Heart right ventricle (tissue), 16 donors: ENCODE measurements at regions not wholly inside any gene's neighbourhood (a gene's known extent, or its start where the extent isn't known, plus 50 kb on each side); places are given as distances from the start of the nearest gene placed in this dataset.

ENCODE experiments used
- ATAC-seq, 8 donors: fragments of 200-7000 bp; cut with Tn5 transposase; one replicate each; pipeline ENCODE4 v1.9.1; 2020; ENCODE audit warnings: mild to moderate bottlenecking in 8 of 8, moderate library complexity in 8 of 8, moderate number of reproducible peaks in 1 of 8
- DNase-seq, 2 donors: peaks; one replicate each; pipeline ENCODE4 v3.0.0-alpha.2; 2020
- H3K27ac ChIP-seq, 10 donors: fragments of 200-600 bp; sonication (generic) in 2 of 10; one replicate each; pipeline versions ENCODE4 v1.5.0 to v1.8.0; 2020 to 2022; ENCODE audit warnings: mild to moderate bottlenecking in 3 of 10
- H3K27me3 ChIP-seq, 7 donors: fragments of 200-600 bp; one replicate each; pipeline ENCODE4 v1.8.0; 2021 to 2022; ENCODE audit warnings: mild to moderate bottlenecking in 2 of 7
- H3K36me3 ChIP-seq, 9 donors: fragments of 200-600 bp; sonication (generic) in 1 of 9; one replicate each; pipeline versions ENCODE4 v1.5.0 to v1.8.0; 2020 to 2022; ENCODE audit warnings: mild to moderate bottlenecking in 2 of 9
- H3K4me1 ChIP-seq, 9 donors: fragments of 200-600 bp; sonication (generic) in 1 of 9; one replicate each; pipeline versions ENCODE4 v1.5.0 to v1.8.0; 2020 to 2022; ENCODE audit warnings: mild to moderate bottlenecking in 4 of 9
- H3K4me3 ChIP-seq, 10 donors: fragments of 200-600 bp; sonication (generic) in 2 of 10; one replicate each; pipeline versions ENCODE4 v1.5.0 to v1.8.0; 2020 to 2022; ENCODE audit warnings: mild to moderate bottlenecking in 7 of 10, moderate library complexity in 2 of 10
- H3K9me3 ChIP-seq, 11 donors: fragments of 200-600 bp in 10 of 11; sonication (generic) in 2 of 11; one replicate each; pipeline versions ENCODE4 v1.5.0 to v1.8.0; 2013 to 2022; ENCODE audit warnings: mild to moderate bottlenecking in 2 of 11, control low read depth in 1 of 11, moderate library complexity in 1 of 11
- CTCF ChIP-seq, 9 donors: fragments of 200-600 bp; sonication (generic) in 2 of 9; IDR thresholded peaks; one replicate each; pipeline versions ENCODE4 v1.5.0 to v1.8.0; 2021 to 2022; ENCODE audit warnings: antibody characterized with exemption in 9 of 9, mild to moderate bottlenecking in 5 of 9, moderate library complexity in 1 of 9
- WGBS, 2 donors: extraction: QIAGEN DNeasy Blood & Tissue Kit; methylation state at CpG; one replicate each; pipeline ENCODE4 v1.1.7; 2013; ENCODE audit warnings: inconsistent platforms in 1 of 2; 5-methylcytosine and 5-hydroxymethylcytosine counted together
- intact Hi-C, 10 donors: fragments of 100-400 bp; cut with DNase I; formaldehyde crosslinking; loops; one replicate each; pipeline versions ENCODE4 v1.11.1 to v1.14.2; 2022
- donor health status: Arrhythmogenic right ventricular cardiomyopathy.
- donor health status: ischemic (EF 13 %, LVEDD 7.1; RV severe dilation, severe dysfunction).
- donor health status: healthy with polysubstance abuse.
- donor health status: DM: no; HTN: yes; CAD: no.
- donor health status: DM: no; HTN: no; CAD: no.
- donor health status: ischemic (EF 25% LVEDD 6.9; RV normal size, moderate dysfunction).
- donor health status: ischemic (EF 25% LVEDD 5.7; RV mildly dilated, moderate dysfunction).
- donor health status: healthy.
- donor health status: DM: yes; HTN: yes; CAD: no.
- donor health status: Ischemic cardiomyopathy.
- donor health status: ischemic (EF 35%, LVEDD 5.7; RV mildly dilated, moderate dysfunction).
- donor health status: nonischemic (EF 11% LVEDD 7.7; RV severe dilation, severe dysfunction).
- donor health status: DM: yes; HTN: yes; CAD: no.
- donor health status: PGD.
- donor health status: ischemic (EF 29% LVEDD 5.4; RV normal size, mild dysfunction).
- donor health status: nonischemic (EF 23%, LVEDD 6.1; RV moderate dilation, normal function).

DNA sequence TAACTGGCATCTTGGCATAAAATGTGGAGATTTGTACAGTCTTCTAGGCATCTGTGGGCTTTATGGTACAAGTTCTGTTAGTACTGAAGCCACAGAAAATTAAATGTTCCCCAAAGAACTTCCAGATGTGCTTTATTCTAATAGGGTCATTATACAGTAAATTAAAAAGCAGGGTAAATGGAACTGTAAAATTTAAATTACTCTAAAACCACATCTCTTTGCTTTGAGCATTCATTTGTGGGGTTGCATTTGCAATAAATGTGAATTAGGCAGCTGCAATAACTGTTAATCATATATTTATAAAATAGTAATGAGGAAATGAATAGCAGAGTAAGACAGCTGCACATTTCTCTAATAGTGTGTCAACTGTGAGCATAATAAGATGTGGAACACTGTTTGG, 151.5 kb downstream of the BUB3 start:
- Histone ChIP-seq H3K4me1 (peaks cover 0 to 5% (median 0%) of the 10 kb centered on the region in 9 donors), H3K4me3 (no peak overlapping the region), H3K27ac (no peak overlapping the region), H3K36me3 (no peaks in the 10 kb centered on the region), H3K27me3 (no peaks in the 10 kb centered on the region), H3K9me3 (peaks cover 0 to 5% (median 0%) of the 10 kb centered on the region in 11 donors)
- intact Hi-C loops, result no loop called here
- ATAC-seq, result no peak
- no peak for TF ChIP-seq CTCF (IDR thresholded peaks at IDR 0.05)
- DNase-seq, result no peak

DNA sequence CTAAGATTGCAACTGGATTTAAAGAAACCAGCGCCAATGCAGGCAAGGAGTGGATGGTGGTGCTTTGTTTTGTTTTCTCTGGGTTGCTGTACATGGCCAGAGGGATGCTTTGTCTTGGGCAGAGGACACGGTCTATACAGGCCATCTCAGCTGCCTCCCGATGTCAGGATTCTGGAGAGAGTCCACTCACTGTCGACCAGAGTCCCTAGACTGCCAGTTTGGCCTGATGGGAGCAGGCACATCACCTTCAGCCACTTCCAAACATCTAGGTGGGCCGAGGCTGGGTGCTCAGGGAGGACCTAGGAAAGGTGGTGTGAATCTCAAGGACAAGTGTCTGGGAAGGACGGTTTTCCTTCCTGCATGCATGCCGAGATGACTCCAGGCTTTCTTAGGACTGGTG, 152.1 kb downstream of the BUB3 start:
- WGBS, 2 donors, result 76 to 85% methylated on average over 7 of the region's 7 CpGs
- no peaks in the 10 kb centered on the region for H3K36me3 ChIP-seq
- no peak for ATAC-seq
- DNase-seq, result no peak
- intact Hi-C loops, result no loop called here
- H3K9me3 ChIP-seq, result peaks cover 0 to 5% (median 0%) of the 10 kb centered on the region in 11 donors
- peaks cover 0 to 5% (median 0%) of the 10 kb centered on the region in 9 donors for H3K4me1 ChIP-seq
- no peak overlapping the region for H3K4me3 ChIP-seq
- H3K27me3 ChIP-seq, result no peaks in the 10 kb centered on the region
- TF ChIP-seq CTCF (IDR thresholded peaks at IDR 0.05), result no peak
- no peak overlapping the region for H3K27ac ChIP-seq

DNA sequence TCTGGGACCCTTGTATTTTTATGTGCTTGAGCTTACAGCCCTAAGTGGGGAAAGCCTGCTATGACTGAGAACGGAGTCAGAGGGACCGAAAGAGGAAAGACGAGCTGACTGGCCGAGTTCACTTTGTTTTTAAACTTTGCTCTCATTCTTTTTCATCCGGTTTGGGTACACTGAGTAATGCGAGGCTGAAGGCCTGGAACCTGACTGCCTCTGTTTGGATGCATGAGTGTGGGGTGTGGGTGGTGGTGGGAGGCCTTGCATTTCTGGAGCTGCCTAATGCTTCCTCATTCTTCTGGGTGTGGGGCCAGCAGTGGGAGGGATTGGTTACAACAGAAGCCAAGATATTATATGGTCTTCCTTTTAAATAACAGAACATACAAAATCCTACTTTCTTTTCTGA, 155.5 kb downstream of the BUB3 start:
- H3K36me3 ChIP-seq, result no peaks in the 10 kb centered on the region
- DNase-seq (no peak), ATAC-seq (peak in 2 of 8 donors; percentile 56 to 66)
- TF ChIP-seq CTCF (IDR thresholded peaks at IDR 0.05), result no peak
- intact Hi-C loops, result no loop called here
- no peaks in the 10 kb centered on the region for H3K27me3 ChIP-seq
- no peak overlapping the region for H3K4me3 ChIP-seq
- no peak overlapping the region for H3K27ac ChIP-seq
- 67 to 77% methylated on average over 6 of the region's 6 CpGs for WGBS, 2 donors
- H3K9me3 ChIP-seq, result no peaks in the 10 kb centered on the region
- no peaks in the 10 kb centered on the region for H3K4me1 ChIP-seq

- H3K9me3 ChIP-seq, result no peaks in the 10 kb centered on the region
- no peaks in the 10 kb centered on the region for H3K27me3 ChIP-seq
- WGBS, 2 donors, result 92 to 93% methylated on average over 1 of the region's 1 CpG
- peaks cover 0 to 3% (median 0%) of the 10 kb centered on the region in 9 donors for H3K4me1 ChIP-seq
- intact Hi-C loops, result no loop called here
- no peak for TF ChIP-seq CTCF (IDR thresholded peaks at IDR 0.05)
- DNase-seq (no peak), ATAC-seq (no peak)
- no peak overlapping the region for H3K27ac ChIP-seq
- H3K4me3 ChIP-seq, result no peak overlapping the region
- no peaks in the 10 kb centered on the region for H3K36me3 ChIP-seq
Measured at GRCh38 chr10:123316776-123317175, 162.6 kb downstream of the BUB3 start.

DNA sequence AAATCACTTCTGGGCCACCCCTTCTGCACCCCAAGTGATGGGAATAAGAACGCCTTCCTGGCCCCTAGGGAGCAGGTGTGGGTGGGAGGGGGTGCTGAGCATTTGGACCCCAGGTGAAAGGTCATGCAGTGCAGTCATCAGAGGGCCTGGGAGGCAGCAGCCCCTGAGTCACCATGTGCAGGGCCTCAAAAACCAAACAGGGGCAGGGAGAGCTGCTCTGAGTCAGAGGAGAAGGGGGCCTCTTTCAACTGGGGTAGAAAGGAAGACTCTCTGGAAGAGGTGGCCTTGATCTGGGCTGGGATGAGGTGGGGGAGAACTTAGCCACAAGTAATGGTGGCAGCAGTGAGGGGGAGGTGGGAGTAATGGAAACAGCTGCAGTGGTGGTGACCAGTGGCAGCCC, 164.3 kb downstream of the BUB3 start:
- intact Hi-C loops, result no loop called here

More for the DNA sequence above, 164.3 kb downstream of the BUB3 start:
- no peak overlapping the region for H3K4me3 ChIP-seq
- H3K27me3 ChIP-seq, result no peaks in the 10 kb centered on the region
- H3K27ac ChIP-seq, result no peak overlapping the region
- no peaks in the 10 kb centered on the region for H3K9me3 ChIP-seq
- TF ChIP-seq CTCF (IDR thresholded peaks at IDR 0.05), result no peak
- ATAC-seq, result no peak
- no peak for DNase-seq
- no peaks in the 10 kb centered on the region for H3K36me3 ChIP-seq
- H3K4me1 ChIP-seq, result peaks cover 0 to 3% (median 0%) of the 10 kb centered on the region in 9 donors
- WGBS, 2 donors, result 81 to 88% methylated on average over 1 of the region's 1 CpG
